Erythroblast (primary cell): ENCODE measurements at regions not wholly inside any gene's neighbourhood (a gene's known extent, or its start where the extent isn't known, plus 50 kb on each side); places are given as distances from the start of the nearest gene placed in this dataset.

Experiments used
- DNase-seq, 2 experiments: peaks; one replicate each; lab custom pipeline; 2025; lab: John Stamatoyannopoulos, UW
- GATA1 ChIP-seq: IDR thresholded peaks from 2 replicates; pipeline ENCODE4 v1.6.1; 2011; ENCODE audit warnings: low read depth, mild to moderate bottlenecking, control low read depth, low read length, moderate library complexity
- POLR2A ChIP-seq: IDR thresholded peaks from 2 replicates; pipeline ENCODE4 v1.6.1; 2011; ENCODE audit warnings: mild to moderate bottlenecking, low read length

GRCh38 chr6:166770216-166771116 lies 143.4 kb upstream of the RPS6KA2 start:
- no peak for DNase-seq
- no peak for TF ChIP-seq POLR2A
- TF ChIP-seq GATA1 = no peak

DNA sequence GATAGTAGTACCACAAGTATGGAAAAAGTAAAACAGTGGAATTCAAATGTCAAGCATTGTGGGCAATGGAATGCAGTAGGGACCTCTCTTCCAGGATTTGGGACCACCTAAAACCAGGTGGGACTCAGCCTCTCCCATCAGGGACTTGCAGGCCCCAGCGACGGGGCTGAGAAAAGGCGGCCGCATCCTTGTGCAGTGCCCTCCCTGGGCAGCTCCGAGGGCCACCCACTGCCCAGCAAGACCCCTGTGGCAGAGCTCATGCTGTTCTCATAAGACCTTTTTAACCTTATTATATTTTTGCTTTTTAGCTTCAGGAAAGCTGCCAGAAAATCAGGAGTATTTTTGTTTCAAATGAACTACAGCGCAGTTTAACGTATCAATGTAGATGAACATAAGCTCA lies 142.6 kb upstream of the RPS6KA2 start:
- no peak for DNase-seq
- TF ChIP-seq POLR2A (no peak), GATA1 (no peak)

GRCh38 chr6:166768761-166769160 lies 141.7 kb upstream of the RPS6KA2 start:
- TF ChIP-seq POLR2A (no peak), GATA1 (no peak)
- no peak for DNase-seq

GRCh38 chr6:166767230-166767629 lies 140.2 kb upstream of the RPS6KA2 start:
- TF ChIP-seq POLR2A = no peak
- no peak for TF ChIP-seq GATA1
- DNase-seq = no peak

- TF ChIP-seq GATA1 (no peak), POLR2A (no peak)
- DNase-seq = no peak
Measured at GRCh38 chr6:166766769-166767168, 139.7 kb upstream of the RPS6KA2 start.

- no peak for DNase-seq
- TF ChIP-seq POLR2A (no peak), GATA1 (no peak)
Measured at GRCh38 chr6:166765234-166765541, 138.1 kb upstream of the RPS6KA2 start.

DNA sequence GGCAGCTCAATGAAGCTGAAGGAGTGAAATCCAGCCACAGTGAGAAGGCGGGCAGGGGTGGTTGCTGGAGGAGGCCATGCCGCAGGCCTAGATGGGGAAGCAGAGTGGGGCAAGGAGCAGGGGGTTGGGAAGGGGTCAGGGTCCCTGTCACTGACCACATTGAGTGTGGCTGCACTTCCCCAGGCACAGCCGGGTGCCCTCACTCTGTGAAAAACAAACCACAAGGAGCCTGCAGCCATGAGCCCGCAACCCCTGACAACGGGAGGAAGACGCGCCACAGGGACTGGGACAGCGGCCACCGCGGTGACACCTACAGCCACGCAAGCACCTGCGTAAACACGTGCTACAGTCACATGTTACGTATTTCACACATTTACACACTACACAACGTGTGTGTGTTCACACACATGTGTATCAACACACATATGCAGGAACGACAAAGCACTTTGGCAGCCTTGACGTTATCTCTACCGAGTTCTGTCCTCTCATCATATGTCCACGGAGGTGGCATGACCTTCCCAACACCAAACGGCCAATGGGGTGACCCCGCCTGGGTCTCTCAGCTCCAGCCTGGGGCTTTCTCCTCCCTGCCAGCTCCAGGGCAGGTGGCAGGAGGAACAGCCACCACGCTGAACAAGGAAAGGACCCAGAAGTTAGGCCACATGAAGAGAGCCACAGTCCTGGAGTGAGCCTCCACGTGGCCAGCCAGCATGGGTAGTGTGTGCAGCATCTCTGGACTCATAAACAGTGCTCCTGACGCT lies 137.6 kb upstream of the RPS6KA2 start:
- TF ChIP-seq GATA1 (no peak), POLR2A (no peak)

DNA sequence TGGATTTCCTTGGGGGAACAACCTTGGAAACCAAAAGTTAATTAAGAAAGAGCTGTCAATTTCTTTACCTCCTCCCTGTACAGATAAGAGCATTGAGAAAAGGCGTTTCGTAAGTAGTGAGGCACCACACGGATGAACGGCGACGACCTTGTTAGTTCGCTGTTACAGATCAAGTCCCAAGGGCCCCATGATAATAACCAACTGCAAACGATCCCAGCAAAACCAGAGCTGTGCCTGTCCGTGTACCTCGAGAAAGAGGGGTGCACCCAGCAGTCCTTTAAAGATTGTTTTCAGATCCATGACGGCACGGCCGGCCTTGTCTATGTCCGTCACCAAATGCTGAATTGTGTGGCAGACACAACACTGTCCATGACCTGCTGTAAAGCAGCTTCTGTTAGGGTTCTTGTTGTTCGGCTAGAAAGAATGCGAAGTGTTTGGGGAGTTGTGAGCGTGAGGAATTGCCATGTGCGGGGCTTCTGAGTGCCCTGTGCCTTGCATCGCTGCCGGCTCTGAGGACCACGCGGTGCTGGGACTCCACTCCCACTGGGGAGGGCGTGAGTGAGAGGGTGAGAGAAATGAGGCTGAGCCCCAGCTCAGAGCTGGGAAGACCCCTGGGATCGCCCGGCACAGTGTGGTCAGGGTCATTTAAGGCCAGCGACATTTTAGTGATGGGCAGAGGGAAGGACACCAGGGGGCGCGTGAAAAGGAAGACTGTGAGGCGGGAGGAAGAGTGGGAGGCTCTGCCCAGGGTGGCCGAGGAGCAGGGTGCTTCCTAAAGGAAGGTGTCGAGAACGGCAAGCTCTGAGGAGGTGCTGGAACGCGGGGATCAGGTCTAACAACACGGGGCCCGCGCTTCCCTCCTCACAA lies 136.8 kb upstream of the RPS6KA2 start:
- DNase-seq = no peak
- TF ChIP-seq GATA1 (no peak), POLR2A (no peak)

More for the DNA sequence above, 137.6 kb upstream of the RPS6KA2 start:
- no peak for DNase-seq

DNA sequence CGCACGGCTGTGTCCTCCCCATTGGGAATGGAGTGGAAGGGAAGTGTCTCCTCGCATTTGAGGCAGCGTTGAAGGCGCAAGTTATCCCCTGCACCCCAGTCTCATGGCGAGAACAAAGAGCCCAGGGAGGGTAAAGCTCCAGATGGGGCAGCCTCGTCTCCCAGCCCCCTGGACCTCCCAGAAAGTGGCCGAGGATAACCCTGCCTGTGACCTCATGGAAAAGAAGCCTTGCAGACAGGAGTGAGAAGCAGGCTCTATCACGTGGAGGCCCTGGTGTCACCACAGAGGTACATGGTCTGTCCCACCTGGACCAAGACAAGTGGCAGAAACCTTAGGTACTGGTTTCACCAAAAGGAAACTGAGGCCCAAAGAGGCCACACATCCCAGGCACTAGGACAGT lies 134.8 kb upstream of the RPS6KA2 start:
- no peak for DNase-seq
- TF ChIP-seq GATA1 (no peak), POLR2A (no peak)

DNA sequence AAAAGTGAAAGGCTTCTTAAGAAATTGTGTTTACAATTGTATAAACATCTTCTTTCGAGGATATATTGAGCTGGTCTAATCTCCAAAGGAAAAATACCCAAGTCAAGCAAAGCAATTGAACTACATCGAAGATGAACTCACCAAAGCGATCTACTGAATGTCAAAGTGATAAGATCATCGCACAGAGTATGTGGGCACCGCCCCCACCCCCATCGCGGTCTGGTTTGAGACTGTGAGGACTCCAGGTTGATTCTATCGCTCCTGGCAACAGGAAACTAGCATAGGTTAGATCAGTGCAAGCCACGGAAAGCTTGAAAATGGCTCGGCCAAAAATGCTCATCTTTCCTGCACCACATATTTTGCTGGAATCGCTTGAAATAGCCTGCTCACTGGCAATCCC lies 133.2 kb upstream of the RPS6KA2 start:
- TF ChIP-seq POLR2A = no peak
- no peak for TF ChIP-seq GATA1
- no peak for DNase-seq

DNA sequence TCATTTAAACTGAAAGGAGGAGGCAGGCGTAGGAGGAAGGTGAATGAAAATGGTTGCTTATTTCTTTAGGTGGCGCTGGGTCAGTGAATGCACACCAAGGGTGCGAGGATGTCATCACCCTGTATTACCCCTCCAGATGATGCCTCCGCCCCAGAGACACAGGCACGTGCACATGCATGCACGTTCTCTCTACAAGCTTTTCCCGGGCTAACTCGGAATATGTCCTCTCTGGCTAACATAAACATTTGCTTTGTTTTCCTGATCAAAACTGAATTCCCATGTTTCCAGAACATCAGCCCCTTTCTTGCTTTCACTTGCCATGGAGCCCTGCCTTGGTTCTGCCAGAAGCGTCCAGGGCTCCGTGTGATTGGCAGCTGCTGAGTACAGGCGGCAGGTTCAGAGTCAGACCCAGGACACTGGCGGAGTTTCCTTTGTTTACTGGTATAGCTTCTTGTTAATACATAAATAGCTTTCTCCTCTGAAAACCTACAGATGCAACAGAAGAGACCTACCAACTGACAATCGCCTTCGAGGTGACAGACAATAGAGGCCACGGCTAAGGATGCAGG lies 131.2 kb upstream of the RPS6KA2 start:
- TF ChIP-seq GATA1 (no peak), POLR2A (no peak)
- no peak for DNase-seq

GRCh38 chr6:166757232-166758135 lies 130.4 kb upstream of the RPS6KA2 start:
- TF ChIP-seq POLR2A (no peak), GATA1 (no peak)
- no peak for DNase-seq
